ENCODE measurements at regions not wholly inside any gene's neighbourhood (a gene's known extent, or its start where the extent isn't known, plus 50 kb on each side); places are given as distances from the start of the nearest gene placed in this dataset.

DNA sequence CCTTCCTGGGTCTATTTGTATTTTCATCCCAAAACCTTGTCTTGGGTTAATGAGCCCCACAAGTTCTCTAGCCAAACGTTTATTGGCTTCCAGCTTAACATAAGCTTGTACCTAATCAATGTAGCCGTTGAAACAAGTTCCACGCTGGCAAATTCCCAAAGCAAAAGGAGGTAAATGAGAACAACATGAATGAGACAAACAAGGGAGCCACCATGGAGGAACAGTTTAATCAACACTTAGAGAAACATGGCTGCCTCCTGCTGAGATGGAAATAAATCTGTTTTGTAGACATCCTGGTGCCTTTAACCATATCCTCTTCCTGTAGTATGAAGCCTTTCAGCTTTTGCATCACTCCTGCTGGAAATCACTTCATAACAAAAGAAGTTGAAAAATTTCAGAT is 166.6 kb upstream of the NFIB start:
- no peak overlapping the region for H3K9ac ChIP-seq
- H3K27me3 ChIP-seq (ENCODE audit: control insufficient read depth, insufficient read depth, low read length), result no peaks in the 10 kb centered on the region
- H3K4me1 ChIP-seq, result no peaks in the 10 kb centered on the region
- no peak overlapping the region for H3K4me2 ChIP-seq (ENCODE audit: low read length)
- H2AFZ ChIP-seq, result no peak overlapping the region
- no peak overlapping the region for H3K4me3 ChIP-seq (ENCODE audit: low read depth, low read length)
- H3K9me3 ChIP-seq (ENCODE audit: control insufficient read depth, low read length), result no peaks in the 10 kb centered on the region
- H3K79me2 ChIP-seq, result no peaks in the 10 kb centered on the region
- TF ChIP-seq CTCF (IDR thresholded peaks at IDR 0.05), result no peak
- H3K27ac ChIP-seq, result no peak overlapping the region
- H3K36me3 ChIP-seq (ENCODE audit: control insufficient read depth, insufficient read depth, low read length), result no peaks in the 10 kb centered on the region

DNA sequence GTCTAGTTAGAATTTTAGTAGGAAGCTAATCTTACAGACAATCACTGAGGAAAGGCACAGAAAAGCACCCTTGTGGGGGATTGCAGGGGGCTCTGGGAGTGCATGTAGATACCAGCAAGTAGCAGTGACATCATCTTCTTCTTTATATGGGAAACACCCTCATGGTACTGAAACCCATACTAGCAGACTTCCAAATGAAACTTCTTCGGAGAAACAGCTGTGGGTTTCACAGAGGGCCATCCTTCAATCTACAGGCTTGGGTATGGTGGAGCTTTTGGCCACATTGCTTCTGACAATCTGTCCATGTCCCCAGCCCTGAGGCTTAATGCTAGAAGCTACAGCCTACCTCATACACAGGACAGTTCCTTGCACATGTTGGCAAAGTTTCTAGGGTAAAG is 165.2 kb upstream of the NFIB start:
- no peaks in the 10 kb centered on the region for H3K9me3 ChIP-seq (ENCODE audit: control insufficient read depth, low read length)
- TF ChIP-seq CTCF (IDR thresholded peaks at IDR 0.05), result no peak
- H2AFZ ChIP-seq, result no peak overlapping the region
- H3K9ac ChIP-seq, result no peak overlapping the region
- H3K4me3 ChIP-seq (ENCODE audit: low read depth, low read length), result no peak overlapping the region
- no peaks in the 10 kb centered on the region for H3K36me3 ChIP-seq (ENCODE audit: control insufficient read depth, insufficient read depth, low read length)
- H3K4me2 ChIP-seq (ENCODE audit: low read length), result no peak overlapping the region
- no peaks in the 10 kb centered on the region for H3K27me3 ChIP-seq (ENCODE audit: control insufficient read depth, insufficient read depth, low read length)
- no peaks in the 10 kb centered on the region for H3K79me2 ChIP-seq
- no peaks in the 10 kb centered on the region for H3K4me1 ChIP-seq
- no peak overlapping the region for H3K27ac ChIP-seq

DNA sequence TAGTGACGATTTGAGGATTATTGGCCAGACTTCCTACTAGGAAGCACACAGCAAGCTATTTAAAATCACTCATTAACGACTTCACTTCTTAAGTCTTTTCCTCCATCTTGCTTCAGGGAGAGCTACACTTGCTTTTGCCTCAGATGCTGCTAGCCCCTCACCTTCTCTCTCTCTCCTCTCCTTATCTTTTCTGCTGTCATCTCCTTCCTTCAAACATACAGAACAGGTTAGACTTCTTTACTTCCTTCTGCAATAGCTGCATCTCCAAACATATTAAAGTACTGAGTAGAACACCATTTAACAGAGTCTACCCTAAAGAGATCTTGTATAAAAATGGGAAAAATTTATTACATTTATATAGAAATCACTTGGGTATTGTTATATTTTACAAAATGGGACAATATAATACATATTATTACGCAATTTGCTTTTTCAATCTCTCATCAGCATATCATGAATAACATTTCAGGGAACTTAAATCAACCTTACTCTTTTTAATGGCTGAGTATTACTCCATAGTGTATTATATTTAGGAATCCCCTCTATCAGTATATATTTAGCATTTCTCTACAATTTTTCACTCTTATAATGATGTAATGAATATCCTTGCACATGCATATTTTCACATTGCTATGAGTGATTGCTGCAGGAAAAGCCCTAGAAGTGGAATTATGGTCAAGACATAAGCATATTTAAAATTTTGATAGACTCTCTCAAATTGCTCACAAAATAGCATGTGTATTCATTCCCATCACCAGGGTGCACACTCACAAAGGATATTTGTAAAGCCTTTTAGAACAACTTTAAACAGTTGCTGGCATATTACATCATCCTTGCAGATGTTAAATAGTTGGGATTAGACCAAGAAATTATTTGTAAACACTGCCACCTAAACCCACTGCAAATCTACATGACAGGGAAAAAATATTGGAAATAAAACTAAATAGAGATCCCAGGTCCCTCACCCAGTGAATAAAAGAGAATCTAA is 164.5 kb upstream of the NFIB start:
- Histone ChIP-seq H3K4me3 (ENCODE audit: low read depth, low read length) (no peak overlapping the region), H3K9ac (no peak overlapping the region), H3K4me1 (no peaks in the 10 kb centered on the region), H3K9me3 (ENCODE audit: control insufficient read depth, low read length) (no peaks in the 10 kb centered on the region), H3K36me3 (ENCODE audit: control insufficient read depth, insufficient read depth, low read length) (no peaks in the 10 kb centered on the region), H3K27ac (no peak overlapping the region), H2AFZ (no peak overlapping the region), H3K27me3 (ENCODE audit: control insufficient read depth, insufficient read depth, low read length) (no peaks in the 10 kb centered on the region), H3K79me2 (no peaks in the 10 kb centered on the region), H3K4me2 (ENCODE audit: low read length) (no peak overlapping the region)
- TF ChIP-seq CTCF (IDR thresholded peaks at IDR 0.05), result no peak

GRCh38 chr9:14471041-14471440 is 157.1 kb upstream of the NFIB start:
- H3K4me1 ChIP-seq, result no peaks in the 10 kb centered on the region
- H3K79me2 ChIP-seq, result no peaks in the 10 kb centered on the region
- H3K9ac ChIP-seq, result no peak overlapping the region
- no peaks in the 10 kb centered on the region for H3K27me3 ChIP-seq (ENCODE audit: control insufficient read depth, insufficient read depth, low read length)
- H3K27ac ChIP-seq, result no peak overlapping the region
- H3K4me3 ChIP-seq (ENCODE audit: low read depth, low read length), result no peak overlapping the region
- H2AFZ ChIP-seq, result no peak overlapping the region
- H3K4me2 ChIP-seq (ENCODE audit: low read length), result no peak overlapping the region
- TF ChIP-seq CTCF (IDR thresholded peaks at IDR 0.05), result no peak
- no peaks in the 10 kb centered on the region for H3K36me3 ChIP-seq (ENCODE audit: control insufficient read depth, insufficient read depth, low read length)
- H3K9me3 ChIP-seq (ENCODE audit: control insufficient read depth, low read length), result no peaks in the 10 kb centered on the region
